ENCODE measurements at regions not wholly inside any gene's neighbourhood (a gene's known extent, or its start where the extent isn't known, plus 50 kb on each side); places are given as distances from the start of the nearest gene placed in this dataset.

- no peak for DNase-seq
Measured at GRCh38 chr5:167145841-167146240, 1145.6 kb upstream of the WWC1 start.

- peak; percentile 29 to 70 for DNase-seq
Measured at GRCh38 chr5:167147879-167148278, 1143.6 kb upstream of the WWC1 start.

GRCh38 chr5:167150661-167151060 is 1140.8 kb upstream of the WWC1 start:
- no peak for DNase-seq

- DNase-seq: no peak
Measured at GRCh38 chr5:167152561-167152960, 1138.9 kb upstream of the WWC1 start.

DNA sequence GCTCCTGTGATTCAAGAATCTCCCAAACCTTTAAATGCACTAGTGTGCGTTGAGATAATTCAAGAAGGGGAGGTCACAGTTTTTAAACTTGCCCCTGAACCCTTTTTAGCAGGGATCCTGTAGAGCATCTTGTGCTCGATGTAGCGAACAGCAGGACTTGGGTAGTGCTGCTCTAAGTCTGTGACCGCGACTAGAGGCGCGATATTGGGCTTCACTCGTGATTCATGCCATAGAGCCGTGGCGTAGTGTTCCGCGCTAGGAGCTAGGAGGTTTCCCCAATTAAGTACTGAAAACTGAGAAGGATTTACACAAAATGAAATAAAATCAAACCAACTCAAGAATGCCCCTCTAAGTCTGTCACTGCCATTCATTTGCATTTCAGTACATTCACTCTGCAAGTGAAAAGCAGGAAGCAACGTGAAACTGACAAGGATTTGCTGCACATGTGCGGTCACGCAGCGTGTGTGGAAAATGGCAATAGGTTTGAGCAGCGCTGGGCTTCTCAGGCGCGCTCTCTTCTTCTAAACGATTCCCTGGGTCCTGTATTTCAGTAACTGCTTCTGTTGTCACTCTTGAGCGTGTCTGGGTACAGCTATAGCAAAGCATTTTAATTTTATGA is 1135.9 kb upstream of the WWC1 start:
- no peak for DNase-seq

DNA sequence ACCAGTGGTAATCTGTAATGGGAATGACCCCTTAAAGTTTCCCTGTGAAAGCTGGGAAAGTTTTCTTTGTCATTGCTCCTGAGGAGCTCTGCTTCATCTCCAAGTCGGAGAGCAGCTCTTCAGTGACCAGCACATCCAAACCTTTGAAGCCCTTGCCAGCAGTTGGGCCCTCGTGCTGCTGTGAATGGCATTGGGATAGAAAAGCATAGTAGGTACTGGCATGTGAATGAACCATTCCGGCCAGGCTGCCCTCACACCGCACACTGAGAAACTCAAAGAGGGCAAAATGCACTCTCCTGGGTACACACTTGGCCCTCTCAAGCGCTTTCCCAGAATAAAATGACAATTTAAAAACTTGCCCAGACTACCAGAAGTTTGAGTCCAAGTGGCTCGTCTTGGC is 1135.0 kb upstream of the WWC1 start:
- no peak for DNase-seq

- DNase-seq: no peak
Measured at GRCh38 chr5:167158588-167158987, 1132.9 kb upstream of the WWC1 start.

DNA sequence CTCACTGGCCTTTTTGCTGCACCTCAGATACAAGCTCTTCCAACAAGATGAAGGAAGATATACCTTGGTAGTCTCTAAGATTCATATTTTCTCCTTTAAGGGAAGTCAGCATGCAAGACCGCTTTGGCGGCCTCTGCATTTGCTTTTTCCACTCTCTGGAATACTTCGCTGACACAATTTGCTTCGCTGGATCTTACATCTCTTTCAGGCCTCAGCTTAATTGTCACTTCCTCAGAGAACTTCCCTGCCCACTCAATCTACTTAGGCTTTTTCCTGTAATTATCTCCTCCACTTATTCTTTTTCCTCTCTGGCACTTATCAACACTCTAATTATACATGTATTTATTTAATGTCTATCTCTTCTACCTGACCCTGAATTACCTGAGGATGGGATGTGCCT is 1131.1 kb upstream of the WWC1 start:
- no peak for DNase-seq

GRCh38 chr5:167166696-167167095 is 1124.7 kb upstream of the WWC1 start:
- no peak for DNase-seq

DNA sequence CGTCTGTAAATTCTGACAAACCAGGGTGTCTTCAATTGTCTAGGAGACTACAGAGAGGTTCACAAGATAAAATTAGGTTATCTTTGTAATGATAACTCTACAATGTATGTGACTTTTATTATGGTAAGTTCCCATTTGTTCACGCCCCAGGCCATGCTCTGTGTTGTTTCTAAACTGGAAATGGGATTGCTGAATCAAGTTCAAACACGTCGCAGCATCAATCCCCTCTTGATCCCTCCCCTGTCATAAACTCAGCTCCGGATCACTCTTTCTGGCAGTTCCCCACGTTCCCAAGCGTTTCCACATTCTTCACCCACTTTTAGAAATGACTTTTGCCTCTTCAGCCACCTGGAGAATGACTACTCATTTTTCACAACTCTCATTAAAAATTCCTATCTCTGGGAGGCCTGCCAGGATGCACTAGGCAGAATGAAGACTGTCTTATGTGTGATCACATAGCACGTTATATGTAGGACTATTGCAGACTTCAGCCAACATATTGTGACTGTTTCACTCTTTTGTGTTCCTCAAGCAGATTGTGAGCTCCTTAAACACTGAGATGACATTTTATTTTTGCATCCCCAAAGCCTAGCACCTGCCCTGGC is 1124.2 kb upstream of the WWC1 start:
- DNase-seq: no peak

- no peak for DNase-seq
Measured at GRCh38 chr5:167168971-167169370, 1122.5 kb upstream of the WWC1 start.

- no peak for DNase-seq
Measured at GRCh38 chr5:167171056-167171455, 1120.4 kb upstream of the WWC1 start.

- no peak for DNase-seq
Measured at GRCh38 chr5:167177736-167178135, 1113.7 kb upstream of the WWC1 start.

DNA sequence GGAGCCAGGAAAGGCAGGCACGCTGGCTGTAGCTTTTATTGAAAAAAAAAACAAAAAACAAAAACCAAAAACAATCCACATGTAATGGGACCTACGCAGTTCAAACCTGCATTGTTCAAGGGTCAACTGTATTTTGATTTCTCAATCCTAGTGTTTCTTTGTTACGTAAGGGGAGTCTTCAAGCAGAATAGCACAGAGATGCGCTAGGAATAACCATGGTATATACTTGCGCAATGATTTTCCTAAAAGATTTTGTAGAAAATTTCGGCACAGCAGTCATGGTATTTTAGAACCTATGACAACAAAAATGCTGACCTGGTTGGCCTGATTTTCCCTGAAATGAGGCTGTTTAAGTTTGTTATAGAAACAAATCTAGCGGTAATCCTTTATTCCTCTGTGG is 1110.5 kb upstream of the WWC1 start:
- DNase-seq: no peak

DNA sequence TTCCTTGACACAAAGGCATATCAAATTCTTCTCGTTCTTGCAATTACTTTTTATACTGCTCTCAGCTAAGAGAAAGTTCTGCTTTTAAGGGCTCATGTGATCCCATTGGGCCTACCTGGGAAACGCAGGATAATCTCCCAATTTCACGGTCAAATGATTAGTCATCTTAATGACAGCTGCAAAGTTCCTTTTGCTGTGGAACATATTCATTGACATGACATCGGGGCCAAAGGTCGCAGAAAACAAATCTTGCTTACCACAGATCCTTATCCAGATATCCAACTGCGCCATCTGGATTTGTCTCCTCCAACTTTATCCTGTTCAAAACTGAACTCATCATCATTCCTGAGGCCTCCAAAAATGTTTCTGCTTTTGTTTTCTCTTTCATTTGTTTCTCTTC is 1085.6 kb upstream of the WWC1 start:
- no peak for DNase-seq

DNA sequence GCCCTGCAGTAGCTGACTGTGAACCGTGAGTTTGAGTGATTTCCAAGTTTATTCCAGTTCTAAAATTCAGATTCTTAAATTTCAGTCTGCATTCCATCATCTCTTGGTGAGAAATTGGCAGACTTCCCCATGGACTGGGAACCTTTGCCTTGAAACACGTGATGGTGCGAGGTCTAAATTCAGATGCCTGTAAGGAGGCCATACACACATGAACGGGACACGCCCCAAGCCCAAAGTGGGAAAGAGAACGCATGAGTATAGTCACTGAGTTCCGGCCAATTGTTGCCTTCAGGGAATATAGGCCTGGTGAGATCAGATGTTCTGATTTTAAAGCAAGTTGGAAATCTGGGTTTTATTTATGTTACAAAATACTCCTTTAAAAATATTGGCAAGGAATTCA is 1084.4 kb upstream of the WWC1 start:
- DNase-seq: no peak

DNA sequence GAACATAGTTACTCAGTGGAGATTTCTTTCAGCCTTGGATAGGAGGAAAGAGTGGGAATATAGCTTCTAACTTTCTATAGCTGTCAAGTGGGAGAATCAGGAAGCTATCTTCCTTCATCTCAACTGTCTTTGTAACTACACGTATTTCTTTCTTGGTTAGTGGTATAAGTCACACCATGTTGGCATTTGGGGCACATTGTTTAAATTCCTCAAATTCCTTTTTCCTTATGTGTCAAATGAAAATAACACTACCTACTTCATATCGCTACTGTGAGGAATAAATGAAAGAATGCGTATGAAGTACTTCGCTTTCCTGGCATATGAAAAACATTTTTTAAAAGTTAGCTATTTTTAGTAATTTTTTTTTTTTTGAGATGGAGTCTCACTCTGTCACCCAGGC is 1082.5 kb upstream of the WWC1 start:
- no peak for DNase-seq

DNA sequence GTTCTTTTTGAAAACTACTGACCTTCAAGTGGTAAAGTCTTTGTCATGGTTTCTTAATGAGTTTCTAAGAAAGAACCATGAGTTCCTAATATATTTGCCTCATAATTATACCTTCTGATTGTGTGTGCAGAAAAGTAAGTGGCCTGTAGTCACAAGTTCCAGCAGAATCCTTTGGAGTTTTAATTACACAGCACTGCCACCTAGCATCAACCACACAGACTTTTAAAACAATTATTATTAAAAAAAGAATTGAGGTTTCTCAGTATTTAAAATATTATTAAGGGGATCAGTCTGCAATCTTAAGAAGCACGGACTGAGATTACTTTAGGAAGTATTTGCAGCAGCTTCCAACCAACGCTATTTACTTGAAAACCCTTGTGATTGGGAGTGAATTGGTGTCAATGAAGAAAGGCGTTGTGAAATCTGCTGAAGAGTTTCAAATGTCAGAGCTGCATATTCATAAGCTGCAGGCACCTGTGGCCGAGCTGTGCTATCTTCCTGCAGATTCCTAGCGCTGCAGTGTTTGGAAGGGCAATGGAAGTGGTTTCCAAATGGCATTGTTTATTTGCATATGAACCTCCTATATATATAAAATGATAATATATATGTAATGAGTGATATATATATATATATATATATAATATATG is 1074.2 kb upstream of the WWC1 start:
- no peak for DNase-seq

- no peak for DNase-seq
Measured at GRCh38 chr5:167219298-167219697, 1072.1 kb upstream of the WWC1 start.

GRCh38 chr5:167226386-167226785 is 1065.1 kb upstream of the WWC1 start:
- no peak for DNase-seq

GRCh38 chr5:167228134-167228533 is 1063.3 kb upstream of the WWC1 start:
- DNase-seq: no peak

- no peak for DNase-seq
Measured at GRCh38 chr5:167229751-167230150, 1061.7 kb upstream of the WWC1 start.

DNA sequence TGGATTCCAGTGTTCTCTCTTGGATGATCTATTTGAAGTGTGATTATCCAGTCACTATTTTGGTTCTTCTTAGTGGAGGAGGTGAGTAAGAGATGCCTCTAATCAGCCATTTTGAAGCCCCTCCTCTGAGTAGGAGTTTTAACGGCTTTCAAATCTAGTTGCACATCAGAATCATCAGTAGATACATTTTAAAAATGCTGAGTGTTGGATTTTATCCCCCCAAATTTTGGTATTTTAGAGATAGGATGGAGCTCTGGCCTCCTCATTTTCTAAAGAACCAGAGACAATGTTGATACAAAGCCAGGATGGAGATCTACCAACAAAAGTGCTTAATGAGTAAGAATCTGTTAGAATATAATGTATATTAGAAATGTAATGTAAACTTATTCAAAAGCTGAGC is 1061.0 kb upstream of the WWC1 start:
- DNase-seq: no peak

DNA sequence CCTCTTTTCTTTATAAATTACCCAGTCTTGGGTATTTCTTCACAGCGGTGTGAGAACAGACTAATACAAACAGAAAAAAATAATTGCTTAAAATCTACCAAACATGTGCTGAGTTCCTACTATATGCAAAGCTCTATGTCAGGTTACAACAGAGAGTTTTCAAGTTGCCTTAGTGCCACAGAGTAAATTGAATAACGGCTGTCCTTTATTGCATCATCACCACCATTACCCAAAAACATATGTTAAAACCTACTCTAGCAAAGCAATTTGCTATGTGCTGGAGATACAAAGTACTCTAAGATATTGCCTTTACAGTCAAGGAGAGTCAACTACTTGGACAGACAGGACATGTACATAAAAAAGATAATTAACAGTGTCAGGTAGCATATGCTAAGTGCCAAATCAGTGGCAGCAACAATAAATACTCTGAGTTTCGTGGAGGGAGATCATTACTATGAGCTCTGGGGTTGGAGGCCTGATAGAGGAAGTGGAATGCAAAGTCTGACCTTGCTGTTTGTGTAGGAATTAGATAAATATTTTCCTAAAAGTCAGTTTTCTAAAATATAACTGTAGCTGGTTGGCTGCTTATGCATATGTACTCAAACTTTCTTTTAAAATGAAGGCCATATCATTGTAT is 1058.7 kb upstream of the WWC1 start:
- DNase-seq: no peak

All from NCI-H2081 (cell line).